Endothelial cell of hepatic sinusoid (primary cell): ENCODE measurements at regions not wholly inside any gene's neighbourhood (a gene's known extent, or its start where the extent isn't known, plus 50 kb on each side); places are given as distances from the start of the nearest gene placed in this dataset.

Experiments
- in situ Hi-C: cut with HindIII; loops from 2 replicates; pipeline ENCODE4 v1.10.0; 2017; ENCODE audit warnings: low sequenced_read_pairs

DNA sequence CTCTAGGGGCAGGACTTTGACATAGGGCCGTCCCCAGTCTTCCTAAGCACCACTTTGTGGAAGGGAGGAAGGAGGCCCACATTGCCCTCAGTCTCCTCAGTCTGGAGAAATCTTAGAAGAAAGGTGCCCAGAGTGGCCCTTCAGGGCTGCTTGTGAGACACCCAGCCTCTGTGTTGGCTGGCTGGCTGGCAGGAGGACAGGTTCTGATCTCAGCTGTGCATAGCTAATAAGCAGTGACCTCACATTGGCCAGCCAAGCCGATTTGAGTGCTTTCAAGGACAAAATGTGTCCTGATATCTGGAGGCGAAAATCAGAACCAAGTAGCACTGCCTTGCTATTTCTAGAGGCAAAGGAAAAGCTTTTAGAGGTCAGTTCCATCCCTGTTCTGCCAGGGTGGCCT lies 211.5 kb downstream of the BCOR start:
- in situ Hi-C loops: no loop called here

DNA sequence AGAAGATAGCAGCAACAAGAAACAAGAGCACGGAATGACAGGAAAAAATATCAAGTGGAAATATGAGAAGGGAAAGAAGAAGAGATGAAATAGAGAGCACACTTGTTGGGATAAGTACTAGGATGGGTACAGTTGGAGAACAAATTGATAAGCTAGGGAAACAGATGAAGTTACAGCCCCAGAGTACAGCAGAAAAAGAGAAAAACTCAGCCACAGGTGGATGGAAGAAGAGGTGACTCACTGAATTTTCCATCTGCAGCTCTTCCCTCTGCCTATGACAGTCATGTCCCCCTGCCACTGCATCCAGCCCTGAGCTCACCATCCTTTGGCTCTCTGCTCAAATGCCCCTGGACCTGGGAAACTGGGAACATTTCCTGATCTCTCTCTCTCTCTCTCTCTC lies 209.0 kb downstream of the BCOR start:
- in situ Hi-C loops: no loop called here

DNA sequence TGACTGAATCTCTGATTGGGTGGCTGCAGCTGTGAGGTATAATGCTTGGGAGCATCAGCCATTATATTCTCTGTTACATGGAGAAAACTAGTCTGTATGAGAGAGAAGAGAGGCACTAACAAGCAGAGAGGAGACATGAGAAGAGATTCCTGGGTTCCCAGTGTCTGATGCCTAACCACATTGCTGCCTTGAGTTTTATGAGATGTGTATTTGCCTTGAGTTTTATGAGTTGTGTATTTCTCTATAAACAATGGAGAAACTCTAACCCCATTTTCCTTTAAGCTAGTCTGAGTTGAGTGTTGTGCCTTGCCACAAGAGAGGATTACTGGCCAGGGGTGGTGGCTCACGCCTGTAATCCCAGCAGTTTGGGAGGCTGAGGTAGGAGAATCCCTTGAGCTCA lies 208.1 kb downstream of the BCOR start:
- in situ Hi-C loops: no loop called here

DNA sequence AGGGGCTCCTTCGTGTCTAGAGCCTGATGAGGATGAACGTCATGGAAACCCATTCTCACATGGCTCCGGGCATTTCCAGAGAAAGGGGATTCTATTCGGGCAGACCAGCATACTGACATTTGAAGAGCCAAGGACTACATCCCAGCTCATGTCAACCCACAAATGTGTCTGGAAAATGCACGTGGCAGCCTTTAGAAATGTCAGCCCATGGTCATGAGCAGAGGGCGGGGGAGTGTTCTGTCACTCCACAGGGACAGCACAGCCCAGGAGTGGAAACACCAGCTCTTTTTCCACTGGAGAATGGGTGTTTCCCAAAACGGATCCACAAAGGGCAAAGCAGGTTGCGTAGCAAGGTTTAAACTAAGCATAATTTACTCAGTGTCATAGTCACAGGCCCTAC lies 207.0 kb downstream of the BCOR start:
- in situ Hi-C loops: no loop called here

DNA sequence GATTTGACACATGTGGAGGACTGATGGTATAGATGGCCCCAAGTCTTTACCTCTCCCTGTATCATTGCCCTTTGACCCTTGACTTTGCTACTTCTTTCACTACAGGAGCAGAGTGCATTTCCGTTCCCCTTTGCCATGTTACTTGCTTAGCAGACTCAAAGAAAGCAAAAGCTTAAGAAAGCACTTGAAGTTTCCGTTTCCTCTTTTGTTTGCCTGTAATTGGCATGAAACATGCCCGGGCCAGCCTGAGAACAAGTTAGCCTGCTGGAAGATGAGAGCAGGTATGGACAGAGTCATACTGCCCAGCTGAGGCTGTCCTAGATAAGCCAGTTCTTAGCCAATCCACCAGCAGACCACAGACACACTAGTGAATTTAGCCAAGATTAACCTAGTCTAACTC lies 206.0 kb downstream of the BCOR start:
- in situ Hi-C loops: no loop called here

DNA sequence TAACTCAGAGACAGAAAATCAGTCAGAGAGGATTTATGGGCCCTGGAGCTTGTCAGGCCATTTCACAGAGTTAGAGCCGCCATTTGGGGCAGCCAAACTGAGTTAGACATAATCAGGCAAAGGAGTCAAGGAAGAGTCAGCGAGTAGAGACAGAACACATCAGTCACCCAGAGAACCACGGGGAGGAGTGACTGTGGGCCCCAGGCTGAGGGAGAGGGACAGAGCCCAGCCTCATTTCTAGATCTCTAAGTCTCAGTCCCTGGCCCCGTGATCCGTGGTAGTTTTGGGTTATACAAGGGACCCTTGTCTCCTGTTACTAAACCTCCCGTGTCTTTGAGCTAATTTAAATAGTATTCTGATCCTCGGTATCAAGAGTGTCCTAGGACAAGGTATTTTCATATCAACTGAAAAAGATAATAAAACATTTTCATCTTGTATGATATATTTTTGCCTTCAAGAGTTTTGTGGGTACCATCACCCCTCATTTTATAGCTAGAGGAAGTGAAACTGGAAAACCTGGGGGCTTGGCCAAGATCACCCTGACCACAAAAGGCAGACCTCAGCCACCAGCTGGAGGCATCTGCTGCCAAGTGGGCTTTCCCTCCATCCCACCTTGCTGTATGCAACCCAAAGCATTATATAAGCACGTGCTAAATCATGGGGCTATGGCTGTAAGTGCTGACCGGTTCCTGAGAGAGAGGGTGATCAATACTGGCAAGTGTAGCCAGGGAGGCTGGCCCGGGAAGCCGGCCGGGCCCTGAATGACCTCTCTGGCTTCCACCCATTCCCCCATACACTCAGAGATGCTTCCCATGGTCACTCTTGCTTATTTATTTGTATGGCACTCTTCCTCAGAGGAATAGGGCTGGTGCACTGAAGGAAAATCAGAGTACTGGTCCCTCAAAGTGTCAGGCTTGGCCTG lies 204.1 kb downstream of the BCOR start:
- in situ Hi-C loops: no loop called here

DNA sequence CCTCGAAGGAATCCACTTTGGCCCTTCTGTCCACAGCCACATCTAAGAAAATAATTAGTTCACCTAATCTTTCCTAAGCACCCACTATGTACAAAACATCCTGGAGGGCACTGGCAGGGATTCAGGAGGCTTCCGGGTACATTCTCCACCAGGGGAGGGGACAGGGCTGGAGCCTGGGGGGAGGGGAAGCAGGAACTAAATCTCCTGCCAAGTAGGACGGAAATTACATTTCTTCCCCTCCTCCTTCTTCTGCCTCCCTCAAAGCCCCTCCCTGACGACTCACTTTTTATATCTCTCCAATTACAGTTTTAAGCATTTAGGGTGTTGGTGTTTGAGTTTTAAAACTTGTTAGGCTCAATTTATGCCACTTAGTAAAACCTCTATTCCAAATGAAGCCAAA lies 203.1 kb downstream of the BCOR start:
- in situ Hi-C loops: no loop called here

DNA sequence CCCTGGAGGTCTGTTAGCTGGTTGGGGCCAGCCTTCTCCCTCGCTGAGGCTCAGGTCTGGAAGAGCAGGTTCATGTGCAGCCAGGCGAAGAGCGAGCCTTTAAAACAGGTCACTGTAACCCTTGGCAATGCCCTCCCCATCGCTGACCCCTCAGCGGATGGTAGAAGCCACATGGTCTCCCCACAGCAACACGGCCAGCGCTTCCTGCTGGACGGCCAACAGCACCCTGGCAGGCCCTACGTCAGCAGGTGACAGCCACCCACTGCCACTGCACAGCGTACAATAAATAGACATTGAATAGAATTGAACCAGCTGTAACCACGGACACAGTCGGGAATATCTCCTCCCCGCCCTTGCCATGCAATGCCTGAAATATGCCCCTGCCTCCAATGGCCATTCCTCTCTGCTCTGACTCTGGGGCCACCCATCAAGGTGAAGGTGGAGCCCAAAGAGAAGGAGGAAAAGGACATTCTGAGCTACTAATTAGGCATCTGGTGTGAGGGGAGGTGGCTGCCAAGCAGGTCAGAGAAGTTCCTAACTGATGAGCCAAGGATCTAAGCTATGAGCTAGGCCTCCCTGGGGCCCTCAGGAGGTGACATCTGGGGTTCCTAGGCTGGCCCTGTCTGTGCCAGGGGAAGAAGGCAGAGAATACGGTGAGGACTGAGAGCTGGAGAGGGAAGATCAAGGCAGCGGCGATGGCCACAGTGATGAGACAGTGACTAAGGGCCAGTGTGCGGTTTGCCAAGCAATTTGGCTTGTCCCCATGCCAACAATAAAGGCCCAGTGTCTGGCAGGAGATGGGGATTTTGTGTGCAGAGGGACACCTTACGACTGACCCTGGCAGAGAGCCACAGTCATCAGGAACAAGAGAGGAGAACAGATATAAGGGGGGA lies 202.3 kb downstream of the BCOR start:
- in situ Hi-C loops: no loop called here

DNA sequence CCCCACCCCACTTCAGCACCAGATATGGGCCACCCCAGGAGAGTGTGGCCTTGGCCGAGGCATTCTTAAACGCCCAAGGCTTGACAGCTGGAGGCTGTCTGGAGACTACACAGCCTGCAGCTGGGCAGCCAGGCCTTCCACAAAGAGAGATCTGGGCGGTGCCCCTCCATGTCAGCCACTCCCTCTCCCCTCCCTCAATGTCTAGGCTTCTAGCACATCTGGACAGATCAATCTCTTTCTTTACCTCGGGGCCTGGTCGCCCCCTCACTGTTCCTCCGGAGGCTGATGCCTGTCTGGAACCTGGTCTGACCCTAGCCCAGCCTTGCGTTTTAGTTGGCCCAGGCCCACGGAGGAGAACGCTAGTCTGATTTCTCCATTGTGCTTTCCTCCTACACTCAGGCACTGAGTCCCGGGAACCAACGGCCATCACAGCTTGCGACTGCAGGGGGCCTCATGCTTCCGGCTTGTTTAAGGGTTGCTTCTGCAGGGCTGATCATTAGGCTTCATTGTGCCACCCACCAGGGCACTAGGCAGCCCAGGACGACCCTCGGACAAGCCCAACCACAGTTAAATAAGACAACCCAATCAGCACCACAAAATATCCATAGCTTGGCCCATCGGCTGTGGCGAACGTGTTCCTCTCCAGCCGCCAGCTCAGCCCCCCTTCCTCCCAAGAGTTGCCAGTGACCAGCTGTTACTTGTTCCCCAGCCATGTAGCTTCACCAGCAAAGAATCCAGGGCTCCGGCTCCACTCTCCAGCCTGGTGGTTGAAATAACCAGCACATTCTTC lies 200.6 kb downstream of the BCOR start:
- in situ Hi-C loops: no loop called here

DNA sequence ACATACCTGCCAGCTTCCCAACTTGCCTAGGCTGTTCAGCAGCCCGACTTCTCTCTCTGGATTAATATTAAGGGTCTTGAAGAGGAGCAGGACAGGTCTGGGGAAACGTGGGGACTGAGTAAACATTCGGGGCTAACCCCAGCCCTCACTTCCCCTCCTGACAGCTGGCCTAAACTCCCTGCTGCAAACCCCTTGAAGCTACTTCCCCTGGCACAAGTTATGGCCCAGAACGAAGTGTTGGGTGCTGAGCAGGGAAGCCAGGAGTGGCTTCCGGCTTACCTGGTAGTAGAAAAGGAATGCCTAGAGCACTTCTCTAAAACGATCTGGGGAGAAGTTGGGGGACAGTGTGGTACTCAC lies 200.0 kb downstream of the BCOR start:
- in situ Hi-C loops: no loop called here

DNA sequence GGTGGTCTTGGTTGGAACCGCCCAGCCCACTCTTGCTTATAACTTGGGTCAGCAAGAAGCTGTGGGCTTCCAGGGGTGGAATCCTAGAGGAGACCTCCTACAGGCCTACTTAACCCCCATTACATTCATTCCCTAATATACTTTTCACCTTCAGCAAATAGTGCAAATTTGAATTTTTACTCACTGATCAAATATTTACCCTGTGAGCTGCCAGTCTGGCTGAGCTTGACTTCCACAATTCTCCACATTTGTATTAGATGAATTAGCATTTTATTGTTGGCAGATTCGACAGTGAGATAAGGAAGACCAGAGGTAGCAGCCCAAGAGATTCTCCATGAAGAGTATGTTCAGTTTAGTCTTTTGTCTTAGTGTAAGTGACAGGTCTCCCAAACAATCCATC lies 199.6 kb downstream of the BCOR start:
- in situ Hi-C loops: no loop called here

DNA sequence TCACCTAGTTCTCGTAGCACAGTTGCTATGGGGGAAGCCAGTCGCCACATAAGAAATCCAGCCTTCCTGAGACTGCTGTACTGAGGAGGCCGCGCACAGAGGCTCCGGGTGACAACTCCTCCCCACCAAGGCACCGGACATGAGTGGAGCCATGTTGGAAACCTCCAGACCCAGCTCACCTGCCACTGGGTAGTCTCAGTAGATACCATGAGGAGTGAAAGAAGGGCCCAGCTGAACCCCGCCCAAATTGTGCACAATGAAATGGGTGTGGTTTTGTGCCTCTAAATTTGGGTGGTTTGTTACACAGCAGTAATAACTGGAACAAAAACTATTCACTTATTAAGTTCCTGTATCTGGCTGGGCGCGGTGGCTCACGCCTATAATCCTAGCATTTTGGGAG lies 198.7 kb downstream of the BCOR start:
- in situ Hi-C loops: no loop called here

DNA sequence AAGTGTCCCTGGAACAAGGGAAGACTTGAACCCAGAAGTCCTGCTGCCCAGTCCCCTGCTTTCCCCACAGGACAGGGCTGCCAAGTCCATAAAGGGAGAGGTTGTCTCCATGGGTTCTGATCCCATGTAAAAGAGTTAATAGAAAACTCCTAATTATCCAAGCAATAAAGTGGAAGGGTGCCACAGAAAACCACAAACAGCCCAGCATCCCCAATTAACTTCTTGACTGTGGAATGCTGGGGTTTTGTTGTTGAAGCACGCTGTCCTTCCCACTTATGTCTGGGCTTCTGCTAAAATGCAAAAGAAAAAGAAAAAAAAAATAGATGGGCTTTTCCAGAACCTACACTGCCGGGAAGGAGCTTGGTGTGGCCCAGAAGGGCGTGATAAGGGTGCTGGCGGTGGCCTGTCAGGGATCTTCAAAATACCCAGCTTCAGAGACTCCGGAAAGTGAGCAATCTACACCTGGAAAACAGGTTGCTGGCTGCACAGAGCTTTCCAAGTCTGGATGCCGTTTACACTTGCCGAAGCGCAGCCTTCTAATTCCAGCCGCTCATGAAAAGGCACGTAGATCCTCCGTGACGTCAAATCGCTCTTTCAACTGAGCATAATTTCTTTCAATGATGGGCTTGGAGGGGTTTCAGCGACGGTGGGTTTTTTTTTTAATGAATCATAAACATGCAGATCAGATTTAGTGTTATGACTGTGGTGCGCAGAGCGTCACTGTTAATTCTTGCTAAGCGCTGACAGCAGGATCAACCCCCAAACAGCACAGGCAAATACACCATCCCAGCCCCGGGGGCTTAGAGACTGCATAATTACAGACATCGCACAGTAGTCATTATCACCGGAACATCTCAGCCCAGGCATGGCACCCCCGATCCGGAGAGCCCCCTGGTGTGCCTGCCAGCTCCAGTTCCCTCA lies 197.6 kb downstream of the BCOR start:
- in situ Hi-C loops: no loop called here

DNA sequence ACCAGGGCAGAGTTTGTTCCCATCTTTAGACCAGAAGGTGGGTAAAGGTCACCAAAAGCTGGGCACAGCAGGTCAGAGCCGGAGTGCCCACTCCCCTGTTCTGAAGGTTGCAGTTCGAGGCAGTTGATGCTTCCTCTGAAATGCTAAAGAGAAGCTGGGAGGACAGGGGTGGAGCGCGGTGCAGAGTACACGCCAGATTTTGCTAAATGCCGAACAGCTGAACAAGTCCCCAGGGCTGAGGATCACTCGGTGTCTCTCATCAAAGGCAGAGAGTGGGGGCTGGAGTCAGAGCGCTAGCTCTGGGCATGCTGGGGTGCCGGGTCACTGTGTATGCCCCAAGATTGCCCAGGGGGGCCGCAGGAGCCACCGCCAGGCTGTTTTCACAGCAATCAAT lies 197.0 kb downstream of the BCOR start:
- in situ Hi-C loops: no loop called here

DNA sequence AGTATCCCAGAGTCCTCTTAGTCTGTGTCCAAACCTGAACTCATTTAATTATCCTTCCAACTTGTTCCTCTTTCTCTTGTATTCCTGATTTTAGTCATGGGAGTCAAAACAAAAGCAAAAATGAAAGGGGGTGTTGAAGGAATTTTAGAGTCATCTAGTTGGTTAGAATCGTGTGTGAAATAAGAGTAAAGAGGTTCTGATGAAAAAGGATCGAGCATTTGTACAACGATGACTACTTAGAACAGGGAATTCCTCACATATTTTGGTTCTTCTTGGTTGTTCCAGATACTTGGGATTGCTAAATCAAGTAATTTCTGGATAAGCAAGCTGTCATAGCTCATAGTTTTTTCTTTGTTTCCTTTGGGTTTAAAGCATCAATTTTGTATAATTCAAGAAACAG lies 194.4 kb downstream of the BCOR start:
- in situ Hi-C loops: no loop called here

DNA sequence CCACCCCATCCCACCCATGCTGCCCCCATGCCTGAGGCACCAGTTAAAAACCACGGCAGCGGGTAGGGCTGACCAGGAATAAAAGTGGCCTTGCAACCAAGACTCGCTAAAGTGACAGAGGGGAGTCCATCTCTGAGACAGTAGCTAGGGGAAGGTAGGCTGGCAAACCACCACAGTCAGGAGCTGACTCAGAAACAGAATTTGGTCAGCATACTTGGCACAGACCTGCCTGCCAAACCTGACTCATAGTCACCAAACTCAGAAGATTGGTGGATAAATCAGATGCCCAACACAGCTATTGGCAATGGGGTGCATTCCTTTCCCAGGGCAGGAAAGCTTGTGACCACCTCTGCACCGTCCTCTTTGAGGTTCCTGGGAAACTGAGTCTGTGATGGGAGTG lies 193.8 kb downstream of the BCOR start:
- in situ Hi-C loops: no loop called here

DNA sequence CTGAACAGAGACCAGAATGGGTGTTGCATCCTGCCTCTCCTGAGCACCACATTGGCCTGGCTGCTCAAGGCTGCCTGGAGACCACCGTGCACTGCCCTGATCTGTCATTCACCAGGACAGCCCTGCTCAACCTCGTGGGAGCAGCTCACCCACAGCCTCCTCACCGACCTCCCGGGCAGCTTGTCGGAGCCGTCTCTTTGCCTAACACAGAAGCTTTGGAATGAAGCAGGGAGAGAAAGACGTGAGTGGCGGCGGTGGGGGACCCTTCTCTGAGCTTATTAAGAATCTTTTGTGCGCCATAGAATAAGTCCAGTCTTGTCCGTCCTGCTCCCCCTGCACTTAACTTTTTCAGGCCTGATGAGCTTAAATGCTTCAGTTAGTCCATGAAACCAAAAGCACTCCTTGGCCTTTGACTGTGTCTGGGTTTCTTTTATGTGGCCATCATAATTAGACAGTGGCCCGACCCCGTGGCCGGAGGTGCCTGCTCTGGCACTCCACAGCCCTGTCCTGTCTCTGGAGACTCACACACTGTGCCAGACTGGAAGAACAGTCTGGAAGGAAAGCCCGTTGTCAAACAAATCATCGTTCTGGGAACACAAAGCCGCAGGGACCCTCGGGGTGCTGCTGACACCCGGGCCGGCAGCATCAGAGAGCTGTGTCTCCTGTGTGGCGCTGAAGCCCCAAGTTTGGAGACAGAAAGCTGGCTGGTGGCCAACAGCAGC lies 192.8 kb downstream of the BCOR start:
- in situ Hi-C loops: no loop called here

DNA sequence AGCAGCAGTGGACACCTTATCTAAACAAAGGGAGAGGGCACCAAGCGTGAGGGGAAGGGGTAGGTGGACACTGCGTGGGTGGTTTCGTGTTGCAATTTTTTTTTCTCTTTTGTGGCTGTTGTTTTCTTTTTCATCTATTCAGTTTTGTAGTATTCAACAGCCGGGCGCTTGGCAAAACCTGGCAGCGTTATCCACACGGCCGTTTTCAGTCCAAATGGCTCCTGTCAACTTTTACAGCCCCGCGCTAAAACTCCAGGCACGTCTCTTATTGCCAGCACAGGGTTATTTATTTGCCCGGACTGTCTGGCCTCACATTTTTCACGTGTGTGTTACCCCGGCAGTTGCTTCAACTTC lies 192.2 kb downstream of the BCOR start:
- in situ Hi-C loops: no loop called here

DNA sequence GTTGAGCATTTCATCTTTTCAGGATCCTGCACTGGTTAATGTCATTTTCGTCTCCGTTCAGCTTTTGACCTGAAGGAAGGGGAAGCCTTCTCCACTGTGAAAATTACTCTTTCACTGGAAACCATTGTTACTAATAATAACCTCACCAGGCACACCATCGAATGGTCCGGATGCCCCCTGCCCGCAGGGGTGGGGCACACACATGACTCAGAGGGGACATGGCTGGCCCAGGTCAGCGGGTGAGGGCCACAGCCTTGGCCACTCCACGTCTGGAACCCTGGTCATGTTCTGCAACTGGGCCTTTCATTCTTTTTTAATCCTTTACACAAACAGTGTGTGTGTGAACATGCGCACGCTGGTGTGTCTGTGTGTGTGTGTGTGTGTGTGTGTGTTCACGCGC lies 191.8 kb downstream of the BCOR start:
- in situ Hi-C loops: no loop called here
